Stimulated activated CD8-positive, alpha-beta memory T cell treated with anti-CD3 and anti-CD28 coated beads, Interleukin-2, amount 100 ng/mL, for 1 hour (primary cell): ENCODE measurements at regions not wholly inside any gene's neighbourhood (a gene's known extent, or its start where the extent isn't known, plus 50 kb on each side); places are given as distances from the start of the nearest gene placed in this dataset.
"Not testable (repeated sequence)": the region's sequence is repeated elsewhere in the genome, so short reads cannot be mapped to it uniquely, and the experiment has no call there.

Source experiments
- DNase-seq, 2 donors: peaks; one replicate each; pipeline ENCODE4 v3.0.0-alpha.2; 2020; ENCODE audit warnings: low read depth in 2 of 2

GRCh38 chr6:10180138-10181074, 234.5 kb downstream of the TFAP2A start:
- no peak for DNase-seq

- DNase-seq: no peak
Observed at GRCh38 chr6:10177704-10178103, 237.2 kb downstream of the TFAP2A start.

DNA sequence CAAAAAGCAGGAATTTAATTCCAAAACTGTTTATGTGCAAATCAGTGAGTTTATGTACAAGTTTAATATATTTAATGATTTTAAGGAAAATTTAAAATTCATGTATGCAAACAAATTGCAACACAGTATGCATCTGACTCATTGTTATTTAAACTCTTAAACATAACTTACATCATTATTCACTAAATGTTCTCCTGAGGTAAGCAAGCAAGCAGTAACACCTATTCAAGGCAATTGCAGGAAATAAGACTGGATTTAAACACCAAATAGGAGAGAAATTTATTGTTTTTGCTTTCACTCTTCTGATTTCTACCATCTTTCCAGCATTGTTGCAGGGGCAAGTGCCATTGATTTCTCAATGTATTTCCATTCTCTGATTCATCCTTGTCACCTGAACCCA, 239.5 kb downstream of the TFAP2A start:
- DNase-seq: no peak

DNA sequence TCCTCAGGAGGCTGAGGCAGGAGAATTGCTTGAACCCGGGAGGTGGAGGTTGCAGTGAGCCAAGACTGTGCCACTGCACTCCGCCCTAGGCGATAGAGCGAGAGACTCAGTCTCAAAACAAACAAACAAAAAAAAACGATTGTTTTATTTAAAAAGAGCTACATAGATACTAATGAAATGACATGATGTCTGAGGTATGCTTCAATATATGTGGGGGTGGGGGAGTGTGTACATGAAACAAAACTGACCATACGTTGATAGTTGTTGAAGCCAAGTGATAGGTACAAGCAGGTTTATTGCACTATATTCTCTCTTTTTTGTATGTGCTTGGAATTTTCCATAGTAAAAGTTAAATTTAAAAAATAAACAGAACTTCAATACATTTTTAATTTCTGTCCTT, 240.1 kb downstream of the TFAP2A start:
- DNase-seq: no peak

GRCh38 chr6:10174056-10174455, 240.8 kb downstream of the TFAP2A start:
- no peak for DNase-seq

- DNase-seq: not testable (repeated sequence)
Observed at GRCh38 chr6:10171706-10172105, 243.2 kb downstream of the TFAP2A start.

- no peak for DNase-seq
Observed at GRCh38 chr6:10170816-10171215, 244.1 kb downstream of the TFAP2A start.

GRCh38 chr6:10166031-10166430, 248.8 kb downstream of the TFAP2A start:
- DNase-seq: no peak

- DNase-seq: no peak
Observed at GRCh38 chr6:10163203-10163962, 251.5 kb downstream of the TFAP2A start.

- no peak for DNase-seq
Observed at GRCh38 chr6:10156875-10157274, 258.0 kb downstream of the TFAP2A start.

GRCh38 chr6:10154251-10154650, 260.6 kb downstream of the TFAP2A start:
- no peak for DNase-seq

DNA sequence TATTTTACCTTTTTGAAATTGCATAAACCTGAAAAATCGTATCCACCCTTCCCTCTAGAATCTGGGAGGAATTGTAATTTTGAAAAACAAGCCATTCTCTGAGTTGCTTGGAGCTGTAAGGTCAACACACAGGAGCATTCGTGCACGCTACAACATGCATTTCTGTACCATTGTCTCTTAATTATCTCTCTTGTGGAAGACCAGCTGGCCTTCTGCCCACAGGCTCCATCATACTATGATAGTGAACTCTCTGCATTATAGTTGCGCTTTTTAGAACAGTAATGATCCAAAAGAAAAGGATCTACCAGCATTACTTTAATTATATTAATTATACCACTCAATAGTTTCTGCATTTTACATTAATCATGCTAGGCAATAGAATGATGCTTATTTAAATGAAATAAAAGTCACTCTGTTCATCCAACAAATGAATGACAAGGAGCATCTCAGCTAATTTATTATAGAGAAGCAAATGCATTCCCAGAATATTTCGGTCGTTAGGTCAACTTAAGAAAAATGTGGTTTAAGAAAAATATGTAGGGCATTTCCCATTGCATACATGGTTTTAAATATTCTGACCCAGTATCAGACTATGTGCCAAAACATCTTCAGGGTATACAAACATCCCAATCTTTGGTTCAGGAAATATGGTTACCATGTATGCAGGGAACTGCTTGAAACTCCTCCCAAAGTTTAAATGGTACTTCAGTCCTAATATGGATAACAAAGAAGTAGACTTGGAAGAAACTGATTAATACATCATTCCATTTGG, 263.5 kb downstream of the TFAP2A start:
- no peak for DNase-seq

GRCh38 chr6:10149603-10150002, 265.3 kb downstream of the TFAP2A start:
- no peak for DNase-seq

- DNase-seq: no peak
Observed at GRCh38 chr6:10146715-10147451, 268.0 kb downstream of the TFAP2A start.

DNA sequence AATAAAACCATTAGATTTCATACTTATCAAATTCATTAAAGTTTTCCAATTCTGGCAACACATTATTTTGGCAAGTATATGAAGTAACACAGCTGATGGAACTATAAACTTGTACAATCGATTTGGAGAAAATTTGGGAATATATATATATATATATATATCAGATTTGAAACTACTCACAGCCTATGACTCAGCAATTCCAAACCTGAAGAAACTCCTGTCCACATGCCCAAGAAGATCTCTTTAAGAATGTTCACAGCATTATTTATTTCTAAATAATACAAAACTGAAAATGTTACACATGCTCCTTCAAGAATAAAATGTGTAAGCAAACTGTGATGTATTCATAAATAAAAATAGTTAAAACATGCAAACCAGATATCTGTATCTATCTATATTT, 270.1 kb downstream of the TFAP2A start:
- DNase-seq: no peak

GRCh38 chr6:10141746-10142443, 273.0 kb downstream of the TFAP2A start:
- DNase-seq: no peak

DNA sequence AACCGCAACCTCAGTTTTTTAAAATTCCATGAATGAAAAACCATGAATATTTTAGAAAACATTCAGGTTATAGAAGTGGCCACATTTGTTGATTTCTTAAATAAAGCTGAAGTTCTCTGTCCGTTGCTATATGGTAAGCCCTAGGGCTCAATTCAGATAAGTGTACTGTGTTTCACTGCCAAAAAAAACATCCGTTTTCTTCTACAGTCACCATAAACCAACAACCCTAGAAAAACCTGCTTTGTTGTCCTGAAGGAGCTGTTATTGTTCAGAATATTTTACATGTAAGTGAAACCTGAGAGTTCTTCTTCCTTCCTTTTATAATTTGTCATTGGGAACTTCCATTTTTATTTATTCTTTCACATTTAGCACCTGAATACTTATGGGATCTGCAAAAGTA, 274.1 kb downstream of the TFAP2A start:
- DNase-seq: no peak

DNA sequence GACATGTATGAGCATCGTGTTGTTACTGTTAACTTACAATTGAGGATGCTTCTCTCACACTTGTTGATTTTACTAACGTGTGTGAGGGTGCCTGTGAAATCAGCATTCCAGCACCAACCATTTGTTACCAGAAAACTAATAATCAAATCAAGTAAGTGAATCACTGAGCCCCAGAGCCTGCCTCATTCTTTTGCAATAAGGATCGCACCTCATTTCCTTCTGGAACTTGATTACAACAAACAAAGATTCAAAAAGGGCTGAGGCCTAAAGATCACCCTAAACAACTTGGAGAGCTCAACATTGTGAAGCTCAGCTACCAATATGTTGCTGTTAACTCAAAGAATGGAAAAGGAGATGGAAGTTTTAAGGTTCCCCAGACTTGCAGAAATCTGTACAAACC, 274.7 kb downstream of the TFAP2A start:
- no peak for DNase-seq

DNA sequence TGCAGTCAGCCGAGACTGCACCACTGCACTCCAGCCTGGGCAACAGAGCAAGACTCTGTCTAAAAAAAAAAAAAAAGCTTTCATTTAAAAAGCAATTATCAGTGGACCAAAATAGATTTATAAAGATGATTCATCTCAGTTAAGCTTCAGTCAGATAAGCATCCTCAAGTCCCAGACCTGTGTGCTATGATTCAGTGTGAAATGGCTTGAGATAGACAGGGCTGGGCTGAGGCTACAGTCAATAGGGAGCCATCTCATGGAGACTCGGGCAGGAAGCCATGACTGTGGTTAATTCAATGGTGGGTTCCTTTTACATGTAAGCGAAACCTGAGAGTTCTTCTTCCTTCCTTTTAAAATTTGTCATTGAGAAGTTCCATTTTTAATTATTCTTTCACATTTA, 276.0 kb downstream of the TFAP2A start:
- no peak for DNase-seq

DNA sequence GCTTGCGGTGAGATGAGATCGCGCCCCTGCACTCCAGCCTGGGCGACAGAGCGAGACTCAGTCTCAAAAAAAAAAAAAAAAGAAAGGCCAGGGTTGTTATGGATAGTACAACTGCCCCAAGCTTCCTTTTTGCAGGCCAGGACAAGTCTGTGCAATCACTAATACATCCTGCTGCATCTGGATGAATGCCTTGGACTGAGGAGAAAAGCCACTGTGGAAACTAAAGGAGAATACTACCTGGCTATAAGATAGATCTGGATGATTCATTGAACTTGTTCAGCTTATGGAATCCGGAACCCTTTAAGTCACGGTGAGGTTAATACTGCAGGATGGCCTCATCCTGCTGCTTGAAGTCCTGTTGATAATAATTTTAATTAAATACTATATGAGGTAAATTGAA, 278.2 kb downstream of the TFAP2A start:
- DNase-seq: no peak

GRCh38 chr6:10134185-10134584, 280.7 kb downstream of the TFAP2A start:
- DNase-seq: not testable (repeated sequence)
